HepG2 (cell line): ENCODE measurements at regions not wholly inside any gene's neighbourhood (a gene's known extent, or its start where the extent isn't known, plus 50 kb on each side); places are given as distances from the start of the nearest gene placed in this dataset.

ENCODE experiments used
- AKNA ChIP-seq: sonication (generic); formaldehyde crosslinking; IDR thresholded peaks from 2 replicates; pipeline ENCODE4 v1.4.0; 2020; ENCODE audit warnings: missing genetic modification reagents, borderline replicate concordance
- GABPB1 ChIP-seq: IDR thresholded peaks from 2 replicates; pipeline ENCODE4 v1.6.1; 2016; ENCODE audit warnings: mild to moderate bottlenecking, missing genetic modification reagents, moderate library complexity, missing compliant biosample characterization
- KDM4B ChIP-seq: sonication (generic); formaldehyde crosslinking; IDR thresholded peaks from 2 replicates; pipeline ENCODE4 v1.4.0; 2020; ENCODE audit warnings: missing genetic modification reagents
- TRIM22 ChIP-seq: fragments of 450-650 bp; IDR thresholded peaks from 2 replicates; pipeline ENCODE4 v1.6.1; 2017
- ZBED4 ChIP-seq: sonication (generic); formaldehyde crosslinking; IDR thresholded peaks from 2 replicates; pipeline ENCODE4 v1.4.0; 2020; ENCODE audit warnings: missing genetic modification reagents, borderline replicate concordance
- ZNF263 ChIP-seq: sonication (generic); formaldehyde crosslinking; IDR thresholded peaks from 2 replicates; pipeline ENCODE4 v1.4.0; 2020; ENCODE audit warnings: missing genetic modification reagents
- ZNF670 ChIP-seq: sonication (generic); formaldehyde crosslinking; IDR thresholded peaks from 2 replicates; pipeline ENCODE4 v1.8.0; 2022; ENCODE audit warnings: mild to moderate bottlenecking, missing genetic modification reagents, borderline replicate concordance

- TF ChIP-seq KDM4B (CRISPR knock-in tag) (no peak), AKNA (no peak), TRIM22 (no peak), ZNF263 (no peak), ZBED4 (CRISPR knock-in tag) (no peak), GABPB1 (no peak), ZNF670 (CRISPR knock-in tag) (no peak)
Observed at GRCh38 chr6:4677751-4678065, 98.5 kb upstream of the CDYL start (continued).
